HEK293 (cell line): ENCODE measurements at regions not wholly inside any gene's neighbourhood (a gene's known extent, or its start where the extent isn't known, plus 50 kb on each side); places are given as distances from the start of the nearest gene placed in this dataset.
"Not testable (repeated sequence)": the region's sequence is repeated elsewhere in the genome, so short reads cannot be mapped to it uniquely, and the experiment has no call there.

Experiments used
- CTCF ChIP-seq: fragments of 450-650 bp; formaldehyde crosslinking; IDR thresholded peaks from 2 replicates; pipeline ENCODE4 v1.5.1; 2016; ENCODE audit warnings: missing biosample characterization, missing genetic modification characterization
- HOXC10 ChIP-seq: sonication (generic); formaldehyde crosslinking; IDR thresholded peaks from 2 replicates; pipeline ENCODE4 v1.8.1; 2023; ENCODE audit warnings: mild to moderate bottlenecking, missing genetic modification reagents
- MZF1 ChIP-seq: fragments of 450-650 bp; formaldehyde crosslinking; IDR thresholded peaks from 2 replicates; pipeline ENCODE4 v1.5.1; 2017; ENCODE audit warnings: missing biosample characterization, missing genetic modification characterization, borderline replicate concordance
- SCRT2 ChIP-seq: fragments of 450-650 bp; formaldehyde crosslinking; IDR thresholded peaks from 2 replicates; pipeline ENCODE4 v1.5.1; 2016; ENCODE audit warnings: missing biosample characterization, missing genetic modification characterization
- ZNF10 ChIP-seq: fragments of 450-650 bp; formaldehyde crosslinking; IDR thresholded peaks from 2 replicates; pipeline ENCODE4 v1.5.1; 2017; ENCODE audit warnings: missing biosample characterization, missing genetic modification characterization
- ZNF114 ChIP-seq: fragments of 450-650 bp; formaldehyde crosslinking; IDR thresholded peaks from 2 replicates; pipeline ENCODE4 v1.5.0; 2017; ENCODE audit warnings: missing biosample characterization, missing genetic modification characterization
- ZNF24 ChIP-seq: fragments of 450-650 bp; formaldehyde crosslinking; IDR thresholded peaks from 2 replicates; pipeline ENCODE4 v1.5.1; 2016; ENCODE audit warnings: missing biosample characterization, missing genetic modification characterization
- ZNF366 ChIP-seq: fragments of 450-650 bp; formaldehyde crosslinking; conservative IDR thresholded peaks from 2 replicates; pipeline ENCODE4 v1.5.1; 2016; ENCODE audit warnings: missing biosample characterization, missing genetic modification characterization
- ZNF416 ChIP-seq: fragments of 450-650 bp; formaldehyde crosslinking; IDR thresholded peaks from 2 replicates; pipeline ENCODE4 v1.5.1; 2016; ENCODE audit warnings: missing biosample characterization, missing genetic modification characterization

- not testable (repeated sequence) for TF ChIP-seq ZNF24 (tag by site-specific recombination); ZNF366; CTCF (tag by site-specific recombination); SCRT2; ZNF416 (tag by site-specific recombination); ZNF10 (tag by site-specific recombination); HOXC10 (CRISPR knock-in tag); MZF1 (tag by site-specific recombination); ZNF114 (tag by site-specific recombination)
These were observed 245.9 kb downstream of the BCL2L11 start for GRCh38 chr2:111366641-111367029.
